NCI-H1930 (cell line): ENCODE measurements at regions not wholly inside any gene's neighbourhood (a gene's known extent, or its start where the extent isn't known, plus 50 kb on each side); places are given as distances from the start of the nearest gene placed in this dataset.
"Not testable (repeated sequence)": the region's sequence is repeated elsewhere in the genome, so short reads cannot be mapped to it uniquely, and the experiment has no call there.

ENCODE experiments used
- DNase-seq, 2 experiments: peaks; one replicate each; lab custom pipeline; 2025; lab: John Stamatoyannopoulos, UW

- no peak for DNase-seq
Observed at GRCh38 chrX:140447150-140447549, 57.7 kb downstream of the SOX3 start.

- DNase-seq: no peak
Observed at GRCh38 chrX:140440876-140441275, 64.0 kb downstream of the SOX3 start.

DNA sequence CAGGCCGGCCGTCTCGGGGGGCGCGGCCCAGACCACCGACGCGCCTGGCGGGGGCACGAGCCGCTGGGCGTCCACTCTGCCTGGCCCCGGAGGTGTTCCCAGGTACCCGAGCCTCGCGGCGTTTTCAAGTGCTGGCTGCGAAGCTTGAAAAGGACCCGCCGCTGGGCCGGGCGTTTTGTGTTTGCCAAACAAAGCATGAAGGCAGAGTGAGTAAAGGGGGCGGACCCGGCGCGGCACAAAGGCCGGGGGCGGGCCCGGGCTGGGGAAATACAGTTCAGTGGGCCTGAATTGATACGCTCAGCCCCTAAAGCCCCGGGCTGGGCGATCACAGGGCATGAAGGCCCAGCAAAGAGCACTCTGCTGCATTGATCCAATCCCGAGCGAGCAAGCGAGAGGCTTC, 65.4 kb downstream of the SOX3 start:
- DNase-seq: no peak

DNA sequence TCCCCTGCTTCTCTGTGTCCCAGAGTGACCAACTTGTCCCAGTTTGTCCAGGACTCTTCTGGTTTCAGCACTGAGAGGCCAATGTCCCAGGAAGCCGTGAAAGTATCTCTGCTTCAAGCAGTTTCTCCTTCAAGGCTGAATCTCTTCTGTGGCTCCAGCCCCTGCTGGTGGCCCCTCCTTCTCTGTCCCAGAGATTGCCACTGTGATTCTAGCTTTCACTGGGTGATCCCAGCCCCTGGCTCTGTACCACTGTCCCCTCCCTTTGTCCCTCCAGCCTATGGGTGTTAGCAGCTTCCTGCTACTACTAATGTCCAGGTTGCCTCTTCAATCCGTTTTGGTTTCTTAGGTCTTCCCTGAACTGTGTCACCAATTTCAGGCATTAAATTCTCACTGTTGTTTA, 70.5 kb downstream of the SOX3 start:
- no peak for DNase-seq

- DNase-seq: no peak
Observed at GRCh38 chrX:140433582-140433981, 71.3 kb downstream of the SOX3 start.

DNA sequence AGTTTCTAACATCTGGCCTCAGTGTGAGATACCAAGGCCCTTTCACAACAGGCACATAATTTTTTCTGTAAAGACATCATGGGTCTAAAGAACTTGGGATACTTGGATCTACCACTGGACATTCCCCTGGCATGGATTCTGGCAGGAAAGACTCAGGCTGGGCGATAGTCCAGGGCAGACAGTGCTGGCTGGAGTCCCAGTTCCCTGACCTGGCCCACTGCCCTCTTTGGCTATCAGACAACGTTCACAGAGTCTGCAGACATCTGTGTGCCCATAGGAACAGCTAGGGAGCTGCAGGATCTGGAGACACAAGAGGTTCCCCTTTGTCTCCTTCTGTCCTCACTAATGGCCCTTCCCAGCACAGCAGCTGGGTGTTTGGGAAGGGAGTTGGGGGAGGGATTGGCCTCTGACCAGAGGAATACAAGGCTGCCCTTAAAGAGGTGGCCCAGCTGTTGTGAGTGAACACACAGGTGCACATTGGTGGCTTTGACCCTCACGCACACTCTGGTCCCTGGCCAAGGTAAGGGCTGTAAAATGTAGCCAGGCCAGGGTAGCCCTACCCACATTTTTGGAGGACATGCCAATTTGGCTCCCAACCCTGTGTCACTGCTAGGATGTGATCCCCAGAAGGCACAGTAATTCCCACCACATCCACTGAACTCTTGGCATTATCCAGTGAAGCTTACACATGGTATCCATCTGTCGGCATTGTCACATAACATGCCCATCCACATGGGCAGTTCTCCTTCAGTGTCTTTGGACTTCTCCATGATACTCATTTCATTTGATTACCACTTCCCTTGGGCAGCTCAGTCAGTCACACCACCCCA, 72.3 kb downstream of the SOX3 start:
- DNase-seq: no peak

DNA sequence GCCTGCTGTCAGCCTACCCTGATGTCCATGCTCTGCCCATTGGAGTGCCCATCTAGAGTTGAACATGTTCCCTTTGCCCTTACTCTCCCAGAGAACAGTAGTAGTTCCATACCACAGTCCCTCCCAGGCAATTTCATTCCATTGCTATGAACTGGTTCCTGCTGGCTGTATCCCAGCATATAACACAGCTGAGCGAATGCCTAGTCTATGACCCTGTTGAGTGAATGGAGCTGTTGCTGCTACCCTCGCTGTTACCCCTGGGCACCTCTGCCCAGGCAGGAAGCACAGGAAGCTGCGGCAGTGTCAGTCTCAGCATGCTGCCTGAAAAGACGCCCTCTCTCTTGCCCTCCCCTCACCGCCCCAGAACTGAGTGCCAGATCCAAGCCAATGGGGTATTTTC, 73.3 kb downstream of the SOX3 start:
- DNase-seq: no peak

DNA sequence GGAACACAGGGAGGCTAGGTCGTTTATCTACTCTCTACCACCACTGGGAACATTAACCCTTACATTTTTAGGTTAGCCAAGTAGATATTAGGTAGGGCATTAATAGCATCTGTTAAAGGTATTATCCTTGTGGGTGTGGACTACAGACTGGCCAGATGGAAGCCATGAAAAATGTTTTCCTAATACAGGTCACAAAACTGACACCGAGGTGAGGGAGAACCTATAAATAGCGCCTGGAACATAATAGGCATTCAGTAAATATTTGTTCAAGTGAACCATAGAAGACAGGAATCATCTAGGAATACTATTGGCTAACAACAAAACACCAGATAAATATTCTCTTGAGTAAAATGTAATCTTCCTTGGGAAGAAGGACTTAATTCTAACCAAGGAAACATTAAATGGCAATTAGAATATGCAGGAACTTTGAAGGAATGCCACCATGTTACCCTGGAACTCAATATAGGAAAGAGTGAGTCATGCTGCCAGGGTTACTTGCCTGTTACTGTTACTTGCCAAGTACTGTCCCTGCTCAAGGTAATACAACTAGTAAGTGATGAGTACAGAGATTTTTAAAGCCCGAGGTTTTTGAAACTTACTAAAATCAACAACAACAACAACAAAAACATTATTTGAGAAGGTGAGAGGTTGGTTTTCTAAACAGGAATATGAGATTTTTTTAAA, 79.0 kb downstream of the SOX3 start:
- no peak for DNase-seq

GRCh38 chrX:140422501-140422900, 82.4 kb downstream of the SOX3 start:
- no peak for DNase-seq

DNA sequence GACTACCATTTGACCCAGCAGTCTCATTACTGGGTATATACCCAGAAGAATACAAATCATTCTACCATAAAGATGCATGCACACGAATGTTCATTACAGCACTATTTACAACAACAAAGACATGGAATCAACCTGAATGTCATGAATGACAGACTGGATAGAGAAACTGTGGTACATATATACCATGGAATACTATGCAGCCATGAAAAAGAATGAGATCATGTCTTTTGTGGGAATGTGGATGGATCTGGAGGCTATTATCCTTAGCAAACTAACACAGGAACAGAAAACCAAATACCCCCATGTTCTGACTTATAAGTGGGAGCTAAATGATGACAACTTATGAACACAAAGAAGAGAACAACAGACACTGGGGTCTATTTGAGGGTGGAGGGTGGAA, 102.7 kb downstream of the SOX3 start:
- DNase-seq: not testable (repeated sequence)

DNA sequence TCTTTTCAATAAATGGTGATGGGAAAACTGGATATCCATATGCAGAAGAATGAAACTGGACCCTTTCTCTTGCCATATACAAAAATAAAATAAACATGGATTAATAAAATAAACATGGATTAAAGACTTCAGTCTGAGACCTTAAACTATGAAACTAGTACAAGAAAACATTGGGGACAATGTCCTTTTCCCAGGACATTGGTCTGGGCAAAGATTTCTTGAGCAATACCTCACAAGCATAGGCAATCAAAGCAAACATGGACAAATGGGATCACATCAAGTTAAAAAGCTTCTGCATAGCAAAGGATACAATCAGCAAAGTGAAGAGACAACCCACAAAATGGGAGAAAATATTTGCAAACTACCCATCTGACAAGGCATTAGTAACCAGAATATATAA, 108.5 kb downstream of the SOX3 start:
- DNase-seq: not testable (repeated sequence)

DNA sequence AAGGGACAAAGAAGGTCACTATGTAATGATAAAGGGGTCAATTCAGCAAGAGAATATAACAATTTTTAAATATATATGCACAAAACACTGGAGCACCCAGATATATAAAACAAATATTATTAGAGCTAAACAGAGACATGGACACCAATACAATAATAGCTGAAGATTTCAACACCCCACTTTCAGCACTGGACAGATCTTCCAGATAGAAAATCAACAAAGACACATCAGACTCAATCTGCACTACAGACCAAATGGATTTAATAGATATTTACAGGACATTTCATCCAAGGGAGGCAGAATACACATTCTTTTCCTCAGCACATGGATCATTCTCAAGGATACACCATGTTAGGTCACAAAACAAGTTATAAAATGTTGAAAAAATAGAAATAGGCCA, 111.4 kb downstream of the SOX3 start:
- DNase-seq: no peak

DNA sequence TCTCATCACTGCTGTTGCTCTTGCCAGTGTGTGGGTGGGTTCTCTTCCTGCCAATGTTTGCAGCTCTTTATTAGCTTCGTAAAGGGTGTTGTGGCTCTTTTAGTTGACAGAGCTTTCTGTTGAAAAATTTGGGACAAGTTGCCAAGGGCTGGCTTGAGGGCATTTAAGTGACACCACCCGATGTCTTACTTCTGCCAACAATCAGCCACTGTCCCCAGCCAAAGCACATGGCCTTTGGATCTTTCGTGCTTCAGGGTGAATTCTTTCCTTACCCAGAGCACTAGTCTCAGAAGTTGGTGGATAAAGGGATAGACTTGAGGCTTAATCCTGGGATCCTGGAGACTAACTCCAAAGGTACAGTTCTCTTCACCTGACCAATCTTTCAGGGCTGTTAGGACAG, 113.6 kb downstream of the SOX3 start:
- DNase-seq: no peak

DNA sequence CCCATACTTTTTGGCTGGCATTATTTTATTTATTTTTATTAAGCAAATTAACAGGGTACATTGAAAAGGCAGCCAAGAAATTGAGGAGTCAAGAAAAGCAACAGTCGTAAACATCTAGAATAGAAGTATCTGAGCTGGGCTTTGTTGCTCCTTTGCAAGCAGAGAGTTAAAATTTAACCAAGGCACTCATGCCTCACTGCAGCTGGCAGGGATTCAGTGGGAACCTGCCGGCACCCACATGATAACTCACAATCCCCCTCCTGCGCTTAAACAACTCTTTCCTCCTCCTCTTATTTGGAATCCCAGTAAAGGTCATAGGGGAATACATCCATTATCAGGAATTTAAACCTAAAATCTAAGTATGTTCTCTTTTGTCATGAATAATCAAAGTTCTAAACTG, 115.5 kb downstream of the SOX3 start:
- no peak for DNase-seq

DNA sequence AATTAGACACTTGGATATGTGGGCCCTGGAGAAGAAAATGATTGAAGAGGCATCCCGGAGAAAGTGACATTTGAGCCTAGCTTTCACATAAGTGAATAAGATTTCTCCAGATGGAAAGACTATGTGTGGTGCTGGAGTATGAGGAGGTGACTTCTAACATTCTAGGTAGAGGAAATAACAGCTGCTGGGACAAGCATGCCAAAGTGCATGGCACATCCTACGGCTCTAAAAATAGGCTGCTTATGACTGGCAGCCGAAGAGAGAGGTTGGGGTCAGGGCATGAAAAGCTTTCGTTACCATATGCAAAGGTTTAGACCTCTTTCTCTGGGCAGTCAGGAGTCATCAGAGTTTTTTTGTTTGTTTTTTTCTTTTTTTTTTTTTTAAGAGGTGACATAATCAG, 142.0 kb downstream of the SOX3 start:
- DNase-seq: no peak

- no peak for DNase-seq
Observed at GRCh38 chrX:140360924-140361323, 143.9 kb downstream of the SOX3 start.

- peak in 1 of 2 experiments; percentile 4 for DNase-seq
Observed at GRCh38 chrX:140360284-140360683, 144.6 kb downstream of the SOX3 start.

GRCh38 chrX:140355922-140356321, 148.9 kb downstream of the SOX3 start:
- no peak for DNase-seq

DNA sequence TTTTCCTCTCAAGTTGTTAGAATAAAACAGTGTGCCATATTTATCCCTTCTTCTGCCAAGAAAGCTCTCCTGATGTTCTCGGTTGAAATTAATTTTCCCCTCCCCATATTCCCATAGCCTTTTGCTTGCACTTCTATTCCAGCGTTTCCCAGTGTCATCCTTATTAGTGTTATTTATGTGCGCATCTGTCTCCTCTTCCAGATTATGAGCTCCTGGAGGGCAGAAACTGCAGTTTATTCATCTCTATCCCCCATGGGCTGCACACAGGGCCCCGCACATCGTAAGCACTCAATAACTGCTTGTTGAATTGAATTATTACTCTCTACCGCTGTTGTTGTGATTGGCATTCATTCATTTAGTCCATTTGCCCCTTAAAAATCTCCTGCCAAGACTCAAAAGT, 149.4 kb downstream of the SOX3 start:
- DNase-seq: no peak

DNA sequence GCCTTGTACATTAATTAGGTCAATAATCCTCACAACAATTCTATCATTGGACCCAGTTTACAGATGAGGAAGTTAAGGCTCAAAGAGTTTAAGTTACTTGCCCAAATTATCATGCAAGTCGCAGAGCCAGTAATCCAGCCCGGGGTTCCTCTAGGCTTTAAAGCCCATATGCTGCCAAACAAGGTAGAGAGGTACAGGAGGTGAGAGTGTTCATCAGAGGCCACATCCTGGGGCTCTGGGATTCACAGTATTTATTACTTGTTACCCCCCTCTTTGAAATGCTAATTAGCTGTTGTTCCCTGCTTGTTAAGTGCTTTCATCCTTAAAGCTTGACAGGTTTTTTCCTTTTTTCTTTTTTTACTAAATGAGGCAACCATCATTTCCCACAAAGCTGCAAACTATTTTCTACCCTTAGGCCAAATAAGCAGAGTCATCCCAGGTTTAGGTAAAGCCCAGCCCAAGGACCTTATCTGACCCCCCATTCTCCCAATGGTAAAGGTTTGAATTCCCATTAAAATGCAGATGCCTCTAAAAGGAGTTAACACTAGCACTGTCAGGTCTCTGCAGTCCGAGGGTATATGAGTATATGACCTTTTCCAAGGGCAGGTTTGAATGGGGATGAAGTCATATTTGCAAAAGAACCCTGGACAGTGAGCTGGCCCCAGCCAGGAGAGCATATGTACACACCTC, 150.3 kb downstream of the SOX3 start:
- DNase-seq: no peak

- DNase-seq: no peak
Observed at GRCh38 chrX:140346729-140347128, 158.1 kb downstream of the SOX3 start.

- DNase-seq: no peak
Observed at GRCh38 chrX:140343226-140343868, 161.5 kb downstream of the SOX3 start.

DNA sequence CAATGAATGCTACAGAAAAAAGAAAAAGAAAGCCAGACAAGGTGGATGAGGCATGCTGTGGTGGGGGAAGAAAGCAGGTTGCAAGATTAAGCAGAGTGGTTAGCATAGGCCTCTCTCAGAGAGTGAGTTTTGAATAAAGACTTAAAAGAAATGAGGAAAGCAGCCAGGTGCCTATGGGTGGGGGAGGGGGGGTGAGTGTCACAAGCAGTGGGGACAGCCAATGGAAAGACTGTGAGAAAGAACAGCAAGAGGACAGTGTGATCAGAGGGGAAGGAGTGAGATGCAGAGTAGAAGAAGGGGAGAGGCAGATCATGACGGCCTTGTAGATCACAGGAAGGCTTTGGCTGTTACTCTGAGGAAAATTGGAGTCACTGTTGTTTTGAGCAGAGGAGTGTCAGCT, 162.5 kb downstream of the SOX3 start:
- no peak for DNase-seq
